ENCODE measurements at regions not wholly inside any gene's neighbourhood (a gene's known extent, or its start where the extent isn't known, plus 50 kb on each side); places are given as distances from the start of the nearest gene placed in this dataset.
"Not testable (repeated sequence)": the region's sequence is repeated elsewhere in the genome, so short reads cannot be mapped to it uniquely, and the experiment has no call there.

DNA sequence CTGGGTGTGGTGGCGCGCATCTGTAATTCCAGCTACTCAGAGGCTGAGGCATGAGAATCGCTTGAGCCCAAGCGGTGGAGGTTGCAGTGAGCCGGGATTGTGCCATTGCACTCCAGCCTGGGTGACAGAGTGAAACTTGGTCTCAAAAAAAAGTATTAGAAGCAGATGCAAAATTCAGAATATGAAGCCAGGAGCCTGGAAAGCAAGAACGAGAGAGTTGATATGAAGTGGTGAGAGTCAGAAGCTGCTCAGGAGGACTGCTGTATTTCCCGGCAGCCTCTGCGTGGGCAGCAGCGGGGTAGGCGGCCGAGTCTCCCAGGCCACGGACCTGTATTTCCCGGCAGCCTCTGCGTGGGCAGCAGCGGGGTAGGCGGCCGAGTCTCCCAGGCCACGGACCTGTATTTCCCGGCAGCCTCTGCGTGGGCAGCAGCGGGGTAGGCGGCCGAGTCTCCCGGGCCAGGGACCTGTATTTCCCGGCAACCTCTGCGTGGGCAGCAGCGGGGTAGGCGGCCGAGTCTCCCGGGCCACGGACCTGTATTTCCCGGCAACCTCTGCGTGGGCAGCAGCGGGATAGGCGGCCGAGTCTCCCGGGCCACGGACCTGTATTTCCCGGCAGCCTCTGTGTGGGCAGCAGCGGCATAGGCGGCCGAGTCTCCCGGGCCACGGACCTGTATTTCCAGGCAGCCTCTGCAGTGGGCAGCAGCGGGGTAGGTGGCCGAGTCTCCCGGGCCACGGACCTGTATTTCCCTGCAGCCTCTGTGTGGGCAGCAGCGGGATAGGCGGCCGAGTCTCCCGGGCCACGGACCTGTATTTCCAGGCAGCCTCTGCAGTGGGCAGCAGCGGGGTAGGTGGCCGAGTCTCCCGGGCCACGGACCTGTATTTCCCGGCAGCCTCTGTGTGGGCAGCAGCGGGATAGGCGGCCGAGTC is 145.2 kb upstream of the PITRM1 start:
- H3K4me1 Mint-ChIP-seq; H3K4me3 Mint-ChIP-seq; H3K9me3 Mint-ChIP-seq; H3K36me3 Mint-ChIP-seq (ENCODE audit: low read depth); ATAC-seq (replicated peaks); H3K27ac Mint-ChIP-seq: not testable (repeated sequence)
- peaks cover 19% of the 10 kb centered on the region for H3K27me3 Mint-ChIP-seq

GRCh38 chr10:3314445-3315085 is 142.0 kb upstream of the PITRM1 start:
- not testable (repeated sequence) for H3K9me3 Mint-ChIP-seq; ATAC-seq (replicated peaks); H3K4me3 Mint-ChIP-seq; H3K36me3 Mint-ChIP-seq (ENCODE audit: low read depth); H3K4me1 Mint-ChIP-seq
- H3K27me3 Mint-ChIP-seq, result peaks cover 24% of the 10 kb centered on the region
- H3K27ac Mint-ChIP-seq, result peak overlapping the region; percentile 70

- not testable (repeated sequence) for H3K36me3 Mint-ChIP-seq (ENCODE audit: low read depth); H3K4me1 Mint-ChIP-seq; H3K9me3 Mint-ChIP-seq; H3K4me3 Mint-ChIP-seq
- Mint-ChIP-seq H3K27ac (peak overlapping the region; percentile 70), H3K27me3 (peaks cover 20% of the 10 kb centered on the region)
- peak; percentile 65 for ATAC-seq (replicated peaks)
These were observed 141.3 kb upstream of the PITRM1 start for GRCh38 chr10:3313784-3314444.

- H3K9me3 Mint-ChIP-seq, result peaks cover 8% of the 10 kb centered on the region
- no peak overlapping the region for H3K27ac Mint-ChIP-seq
- H3K4me3 Mint-ChIP-seq, result no peak overlapping the region
- peaks cover 5% of the 10 kb centered on the region for H3K4me1 Mint-ChIP-seq
- H3K27me3 Mint-ChIP-seq, result peaks cover 24% of the 10 kb centered on the region
- no peaks in the 10 kb centered on the region for H3K36me3 Mint-ChIP-seq (ENCODE audit: low read depth)
- no peak for ATAC-seq (replicated peaks)
These were observed 139.9 kb upstream of the PITRM1 start for GRCh38 chr10:3312403-3312940.

DNA sequence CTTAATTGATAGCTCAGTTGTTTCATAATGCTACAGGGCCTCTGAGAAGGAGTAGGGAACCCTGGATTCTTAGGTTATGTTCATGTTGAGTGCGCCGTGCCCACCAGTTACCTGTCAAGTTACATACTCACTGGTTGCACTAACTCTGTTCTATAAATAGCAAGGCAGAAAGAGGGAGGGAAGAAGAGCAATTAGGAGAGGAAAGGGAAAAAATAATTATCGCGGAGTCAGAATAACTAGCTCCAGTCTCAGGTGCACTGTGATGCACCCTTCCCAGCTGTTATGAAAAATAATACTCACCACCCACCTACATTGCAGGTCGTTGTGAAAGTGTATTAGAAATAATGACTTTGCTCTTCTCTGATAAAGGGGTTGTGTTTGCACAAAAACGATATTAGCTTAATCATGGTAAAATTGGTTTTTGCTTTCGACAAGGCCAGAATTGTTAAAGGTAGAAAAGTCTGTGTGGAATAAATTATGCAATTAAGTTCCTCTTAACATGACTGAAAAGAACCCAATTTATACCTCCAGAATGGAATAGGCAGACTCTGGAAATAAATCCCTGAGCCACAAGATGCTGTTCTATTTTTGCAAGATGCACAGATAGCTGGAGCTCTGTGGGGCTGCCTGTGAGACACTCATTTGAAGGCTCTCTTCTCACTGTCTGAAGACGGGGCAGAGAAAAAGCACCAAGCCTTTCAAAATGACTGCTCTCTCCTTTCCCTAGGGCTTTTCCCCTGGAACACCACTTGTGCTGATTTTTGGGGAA is 137.6 kb upstream of the PITRM1 start:
- peaks cover 29% of the 10 kb centered on the region for H3K27me3 Mint-ChIP-seq

GRCh38 chr10:3306050-3306449 is 133.5 kb upstream of the PITRM1 start:
- H3K4me1 Mint-ChIP-seq, result no peaks in the 10 kb centered on the region
- peaks cover 12% of the 10 kb centered on the region for H3K9me3 Mint-ChIP-seq
- no peak overlapping the region for H3K27ac Mint-ChIP-seq
- no peak overlapping the region for H3K4me3 Mint-ChIP-seq
- H3K36me3 Mint-ChIP-seq (ENCODE audit: low read depth), result no peaks in the 10 kb centered on the region
- peaks cover 26% of the 10 kb centered on the region for H3K27me3 Mint-ChIP-seq
- ATAC-seq (replicated peaks), result no peak

More for the DNA sequence above, 137.6 kb upstream of the PITRM1 start:
- Mint-ChIP-seq H3K27ac (no peak overlapping the region), H3K4me3 (no peak overlapping the region), H3K9me3 (peaks cover 12% of the 10 kb centered on the region), H3K36me3 (ENCODE audit: low read depth) (no peaks in the 10 kb centered on the region), H3K4me1 (peaks cover 5% of the 10 kb centered on the region)
- ATAC-seq (replicated peaks), result no peak

DNA sequence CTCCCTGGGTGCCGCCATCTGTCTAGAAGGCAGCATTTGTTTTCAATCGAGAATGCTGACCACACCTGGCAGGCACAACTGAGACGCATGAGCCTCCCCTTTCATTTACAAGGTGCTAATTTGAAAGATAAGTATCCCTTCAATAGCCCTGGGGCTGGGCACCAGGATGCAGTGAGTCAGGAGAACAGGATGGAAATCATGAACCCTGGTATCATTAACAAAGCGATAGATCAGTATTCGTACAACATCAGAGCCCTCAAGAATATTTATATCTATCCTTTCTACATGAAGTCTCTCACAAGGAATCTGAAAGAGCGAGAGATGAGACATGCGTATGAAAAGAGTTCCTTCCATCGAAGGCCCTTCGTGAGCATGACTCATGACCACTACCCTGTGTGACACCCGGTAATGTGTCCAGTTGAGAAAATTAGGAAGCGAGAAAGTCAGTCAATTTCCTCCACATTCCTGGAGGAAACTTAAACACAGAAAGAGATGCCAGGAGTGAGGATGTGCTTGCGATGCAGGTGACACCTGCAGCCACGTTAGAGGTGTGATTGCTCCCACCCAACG is 123.1 kb upstream of the PITRM1 start:
- Mint-ChIP-seq H3K4me1 (no peaks in the 10 kb centered on the region), H3K27me3 (peaks cover 4% of the 10 kb centered on the region), H3K36me3 (ENCODE audit: low read depth) (no peaks in the 10 kb centered on the region), H3K9me3 (no peaks in the 10 kb centered on the region), H3K27ac (no peak overlapping the region), H3K4me3 (no peak overlapping the region)
- no peak for ATAC-seq (replicated peaks)

- Mint-ChIP-seq H3K9me3 (no peaks in the 10 kb centered on the region), H3K27ac (no peak overlapping the region), H3K4me1 (no peaks in the 10 kb centered on the region), H3K36me3 (ENCODE audit: low read depth) (no peaks in the 10 kb centered on the region), H3K4me3 (no peak overlapping the region), H3K27me3 (peaks cover 4% of the 10 kb centered on the region)
- ATAC-seq (replicated peaks), result no peak
These were observed 122.5 kb upstream of the PITRM1 start for GRCh38 chr10:3294919-3295581.

- Mint-ChIP-seq H3K27ac (no peak overlapping the region), H3K36me3 (ENCODE audit: low read depth) (no peaks in the 10 kb centered on the region), H3K4me1 (no peaks in the 10 kb centered on the region), H3K4me3 (no peak overlapping the region), H3K27me3 (peaks cover 7% of the 10 kb centered on the region), H3K9me3 (no peaks in the 10 kb centered on the region)
- no peak for ATAC-seq (replicated peaks)
These were observed 121.2 kb upstream of the PITRM1 start for GRCh38 chr10:3293581-3294431.

GRCh38 chr10:3292636-3293035 is 120.1 kb upstream of the PITRM1 start:
- H3K27me3 Mint-ChIP-seq, result peaks cover 7% of the 10 kb centered on the region
- ATAC-seq (replicated peaks), result no peak

GRCh38 chr10:3290550-3290949 is 118.0 kb upstream of the PITRM1 start:
- Mint-ChIP-seq H3K4me1 (no peaks in the 10 kb centered on the region), H3K36me3 (ENCODE audit: low read depth) (no peaks in the 10 kb centered on the region), H3K27me3 (peaks cover 5% of the 10 kb centered on the region), H3K4me3 (no peak overlapping the region), H3K27ac (no peak overlapping the region), H3K9me3 (no peaks in the 10 kb centered on the region)
- no peak for ATAC-seq (replicated peaks)

More at GRCh38 chr10:3292636-3293035, 120.1 kb upstream of the PITRM1 start:
- no peaks in the 10 kb centered on the region for H3K9me3 Mint-ChIP-seq
- no peaks in the 10 kb centered on the region for H3K4me1 Mint-ChIP-seq
- no peaks in the 10 kb centered on the region for H3K36me3 Mint-ChIP-seq (ENCODE audit: low read depth)
- no peak overlapping the region for H3K27ac Mint-ChIP-seq
- no peak overlapping the region for H3K4me3 Mint-ChIP-seq

DNA sequence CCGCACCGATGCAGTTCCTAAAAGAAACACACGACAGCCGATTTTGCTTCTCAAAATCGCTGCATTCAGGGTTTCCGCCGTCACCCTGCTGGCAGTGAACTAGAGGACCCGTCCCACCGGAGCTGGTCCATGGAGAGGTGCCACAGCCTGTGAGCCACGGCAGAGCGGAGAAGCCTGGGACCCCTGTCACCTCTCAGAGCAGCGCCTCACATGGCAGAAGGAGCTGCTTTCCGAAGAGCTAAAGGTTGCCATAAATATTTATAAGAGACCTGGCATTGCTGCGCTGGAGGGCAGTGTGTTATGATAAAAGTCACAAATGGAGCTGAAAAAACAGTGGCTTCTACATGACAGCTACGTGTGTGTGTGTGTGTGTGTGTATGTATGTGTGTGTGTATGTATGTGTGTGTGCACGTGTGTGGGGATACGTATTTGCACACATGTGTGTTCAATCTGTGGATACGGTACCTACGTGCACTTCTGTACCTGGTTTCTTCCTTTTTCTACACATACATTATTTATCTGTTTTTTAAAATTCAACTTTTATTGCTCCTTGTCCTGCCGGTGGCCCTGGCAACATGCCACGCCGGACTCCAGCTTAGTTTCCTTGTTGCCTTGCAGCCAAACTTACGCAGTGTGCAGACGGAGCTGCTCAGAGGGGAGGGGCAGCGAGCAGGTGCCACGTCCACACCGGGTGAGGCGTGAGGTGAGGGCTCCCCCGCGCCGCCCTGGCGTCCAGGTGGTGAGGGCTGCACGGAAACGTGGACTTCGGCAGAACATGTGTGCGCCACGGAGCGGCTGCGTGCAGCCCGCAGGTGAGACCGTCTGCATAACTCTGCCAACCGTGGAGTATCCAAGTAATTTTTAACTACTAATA is 115.2 kb upstream of the PITRM1 start:
- Mint-ChIP-seq H3K4me1 (no peaks in the 10 kb centered on the region), H3K36me3 (ENCODE audit: low read depth) (no peaks in the 10 kb centered on the region), H3K27ac (no peak overlapping the region), H3K27me3 (peaks cover 5% of the 10 kb centered on the region), H3K4me3 (no peak overlapping the region), H3K9me3 (no peaks in the 10 kb centered on the region)
- ATAC-seq (replicated peaks), result no peak
